Keratinocyte (primary cell): ENCODE measurements at regions not wholly inside any gene's neighbourhood (a gene's known extent, or its start where the extent isn't known, plus 50 kb on each side); places are given as distances from the start of the nearest gene placed in this dataset.

ENCODE experiments used
- DNase-seq: peaks from one replicate; pipeline ENCODE4 v3.0.0-alpha.2; 2011; ENCODE audit warnings: low read depth, missing footprints, low spot score
- FAIRE-seq: peaks from 2 replicates; lab custom pipeline; 2011; peaks lifted over from hg19 to GRCh38; lab: Jason Lieb, UNC
- H2AFZ ChIP-seq: 2 replicates; pipeline ENCODE4 v1.6.0; 2012; ENCODE audit warnings: low read length, control low read depth, inconsistent platforms; ENCODE audit not compliant: control insufficient read depth
- H3K27ac ChIP-seq: 2 replicates; pipeline ENCODE4 v1.5.1; 2011; ENCODE audit warnings: low read length; ENCODE audit not compliant: control insufficient read depth, insufficient read depth
- H3K27me3 ChIP-seq: 3 replicates; pipeline ENCODE4 v1.6.0; 2011; ENCODE audit warnings: low read length; ENCODE audit not compliant: control insufficient read depth, insufficient read depth; ENCODE audit errors: extremely low read depth
- H3K36me3 ChIP-seq, 2 experiments: 2 replicates in 1 of 2; 3 replicates in 1 of 2; pipeline ENCODE4 v1.5.1; 2011; ENCODE audit warnings: low read length in 2 of 2, mild to moderate bottlenecking in 1 of 2; ENCODE audit not compliant: control insufficient read depth in 2 of 2, insufficient read depth in 2 of 2; ENCODE audit errors: extremely low read depth in 1 of 2
- H3K4me1 ChIP-seq: 3 replicates; pipeline ENCODE4 v1.5.1; 2011; ENCODE audit warnings: low read length; ENCODE audit not compliant: control insufficient read depth, insufficient read depth; ENCODE audit errors: extremely low read depth
- H3K4me2 ChIP-seq: 3 replicates; pipeline ENCODE4 v1.6.0; 2011; ENCODE audit warnings: low read depth, low read length; ENCODE audit not compliant: control insufficient read depth, insufficient read depth; ENCODE audit errors: extremely low read depth
- H3K4me3 ChIP-seq, 3 experiments: fragments of 200-600 bp in 1 of 3; sonication (generic) in 1 of 3; 2 replicates in 2 of 3; 3 replicates in 1 of 3; pipeline ENCODE4 v1.5.1; 2011 to 2016; ENCODE audit warnings: low read length in 3 of 3, mild to moderate bottlenecking in 3 of 3, control low read depth in 2 of 3, inconsistent platforms in 1 of 3, low read depth in 1 of 3, mixed read lengths in 1 of 3, mixed run types in 1 of 3, moderate library complexity in 1 of 3; ENCODE audit not compliant: control insufficient read depth in 2 of 3, insufficient read depth in 2 of 3; ENCODE audit errors: extremely low read depth in 1 of 3
- H3K79me2 ChIP-seq: 2 replicates; pipeline ENCODE4 v1.6.0; 2012; ENCODE audit warnings: low read length; ENCODE audit not compliant: control insufficient read depth, insufficient read depth
- H3K9ac ChIP-seq: 3 replicates; pipeline ENCODE4 v1.6.0; 2011; ENCODE audit warnings: low read length; ENCODE audit not compliant: control insufficient read depth, insufficient read depth; ENCODE audit errors: extremely low read depth
- H3K9me1 ChIP-seq: 3 replicates; pipeline ENCODE4 v1.6.0; 2011; ENCODE audit warnings: low read length; ENCODE audit not compliant: control insufficient read depth, insufficient read depth; ENCODE audit errors: extremely low read depth
- H3K9me3 ChIP-seq: 2 replicates; pipeline ENCODE4 v1.5.1; 2012; ENCODE audit warnings: low read depth, low read length; ENCODE audit not compliant: control insufficient read depth
- H4K20me1 ChIP-seq: 3 replicates; pipeline ENCODE4 v1.6.0; 2011; ENCODE audit warnings: low read length; ENCODE audit not compliant: control insufficient read depth, insufficient read depth; ENCODE audit errors: extremely low read depth
- CTCF ChIP-seq, 3 experiments: IDR thresholded peaks in 1 of 3; conservative IDR thresholded peaks in 1 of 3; optimal IDR thresholded peaks in 1 of 3; 2 replicates in 2 of 3; 3 replicates in 1 of 3; pipeline versions ENCODE3 to v1.5.1; 2011; ENCODE audit warnings: low read length in 3 of 3, mild to moderate bottlenecking in 3 of 3, moderate library complexity in 2 of 3, control low read depth in 1 of 3, inconsistent platforms in 1 of 3; ENCODE audit not compliant: insufficient read depth in 2 of 3; ENCODE audit errors: extremely low read depth in 1 of 3
- EZH2 ChIP-seq: IDR thresholded peaks from one replicate; pipeline ENCODE4 v1.6.1; 2012; ENCODE audit warnings: inconsistent platforms, mild to moderate bottlenecking, low read length, moderate library complexity
- dilution Hi-C: fragments of 300-500 bp; cut with MboI; formaldehyde crosslinking; loops from one replicate; pipeline ENCODE4 v1.7.0; 2020; ENCODE audit warnings: low sequenced_read_pairs; ENCODE audit not compliant: extremely low pct_ligation_motif_present

DNA sequence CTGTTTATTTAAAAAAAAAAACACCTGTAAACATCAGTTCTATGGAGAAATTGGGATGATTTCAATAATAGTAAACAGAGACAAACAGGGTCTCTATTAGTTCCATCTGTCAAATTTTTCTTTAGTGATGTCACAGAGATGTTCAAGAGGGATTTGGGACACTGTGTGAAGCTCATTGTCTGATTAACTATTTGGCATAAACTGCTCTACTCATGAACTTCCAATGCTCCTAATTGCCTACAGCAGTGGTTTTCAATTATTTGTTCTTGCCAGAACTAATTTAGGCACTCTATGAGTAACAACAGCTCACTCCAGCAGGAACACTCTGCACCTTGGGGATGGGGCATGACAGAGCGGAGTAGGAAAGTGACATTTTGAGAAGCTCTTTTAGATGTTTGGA, 250.1 kb upstream of the PRKD1 start:
- Histone ChIP-seq H3K36me3 (no peaks in the 10 kb centered on the region), H3K27ac (no peak overlapping the region), H3K9ac (no peak overlapping the region), H3K4me3 (no peak overlapping the region), H3K27me3 (no peaks in the 10 kb centered on the region), H3K79me2 (no peaks in the 10 kb centered on the region), H4K20me1 (no peaks in the 10 kb centered on the region), H2AFZ (no peak overlapping the region), H3K4me2 (no peak overlapping the region), H3K4me1 (no peaks in the 10 kb centered on the region), H3K9me3 (no peaks in the 10 kb centered on the region), H3K9me1 (no peaks in the 10 kb centered on the region)
- TF ChIP-seq CTCF (optimal IDR thresholded peaks at IDR 0.05 in 1 of 3, IDR thresholded peaks at IDR 0.05 in 1 of 3, conservative IDR thresholded peaks at IDR 0.05 in 1 of 3; ENCODE audit: extremely low read depth in 1 of 3, insufficient read depth in 2 of 3, low read length in 3 of 3) = no peak
- no peak for TF ChIP-seq EZH2
- DNase-seq = no peak
- dilution Hi-C loops = no loop called here
- no peak for FAIRE-seq

- Histone ChIP-seq H3K27me3 (no peaks in the 10 kb centered on the region), H3K36me3 (no peaks in the 10 kb centered on the region), H3K4me3 (no peak overlapping the region), H4K20me1 (no peaks in the 10 kb centered on the region), H3K4me1 (no peaks in the 10 kb centered on the region), H3K9ac (no peak overlapping the region), H3K9me1 (no peaks in the 10 kb centered on the region), H2AFZ (no peak overlapping the region), H3K79me2 (no peaks in the 10 kb centered on the region), H3K27ac (no peak overlapping the region), H3K9me3 (no peaks in the 10 kb centered on the region), H3K4me2 (no peak overlapping the region)
- dilution Hi-C loops = no loop called here
- DNase-seq = no peak
- TF ChIP-seq CTCF (optimal IDR thresholded peaks at IDR 0.05 in 1 of 3, IDR thresholded peaks at IDR 0.05 in 1 of 3, conservative IDR thresholded peaks at IDR 0.05 in 1 of 3; ENCODE audit: extremely low read depth in 1 of 3, insufficient read depth in 2 of 3, low read length in 3 of 3) (no peak), EZH2 (no peak)
- FAIRE-seq = no peak
These were observed 251.9 kb upstream of the PRKD1 start for GRCh38 chr14:30179381-30180130.
